ENCODE measurements at regions not wholly inside any gene's neighbourhood (a gene's known extent, or its start where the extent isn't known, plus 50 kb on each side); places are given as distances from the start of the nearest gene placed in this dataset.

DNA sequence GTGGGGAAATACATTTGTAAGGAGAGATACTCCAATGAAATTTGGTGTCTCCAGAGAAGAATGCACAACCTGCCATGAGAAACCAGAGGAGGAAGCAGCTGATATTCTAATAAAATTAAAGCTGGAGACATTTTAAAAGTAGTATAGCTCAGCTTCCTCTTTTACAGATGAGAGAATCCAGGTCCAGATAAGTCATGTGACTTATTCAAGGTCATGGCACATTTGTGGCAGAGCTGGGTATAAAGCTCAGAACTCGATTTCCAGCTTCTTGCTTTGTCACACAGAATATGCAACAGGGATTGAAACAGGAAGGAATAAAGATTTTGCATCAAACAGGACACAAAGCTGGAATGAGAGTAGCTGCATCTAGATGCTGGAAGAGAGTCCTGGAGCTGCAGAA, 174.8 kb downstream of the EMP1 start:
- Mint-ChIP-seq H3K27me3 (peaks cover 11 to 12% of the 10 kb centered on the region in 2 donors), H3K27ac (no peak overlapping the region), H3K36me3 (no peaks in the 10 kb centered on the region), H3K9me3 (no peaks in the 10 kb centered on the region), H3K4me3 (no peak overlapping the region), H3K4me1 (peaks cover 0 to 9% of the 10 kb centered on the region in 2 donors)
- ATAC-seq (replicated peaks), result no peak
- DNase-seq, result no peak

- H3K27ac Mint-ChIP-seq, result no peak overlapping the region
- H3K9me3 Mint-ChIP-seq, result no peaks in the 10 kb centered on the region
- ATAC-seq (replicated peaks) (no peak), DNase-seq (no peak)
- H3K4me3 Mint-ChIP-seq, result no peak overlapping the region
- no peaks in the 10 kb centered on the region for H3K36me3 Mint-ChIP-seq
- H3K27me3 Mint-ChIP-seq, result peaks cover 11 to 12% of the 10 kb centered on the region in 2 donors
- peaks cover 0 to 9% of the 10 kb centered on the region in 2 donors for H3K4me1 Mint-ChIP-seq
Measured at GRCh38 chr12:13369474-13370056, 173.0 kb downstream of the EMP1 start.

DNA sequence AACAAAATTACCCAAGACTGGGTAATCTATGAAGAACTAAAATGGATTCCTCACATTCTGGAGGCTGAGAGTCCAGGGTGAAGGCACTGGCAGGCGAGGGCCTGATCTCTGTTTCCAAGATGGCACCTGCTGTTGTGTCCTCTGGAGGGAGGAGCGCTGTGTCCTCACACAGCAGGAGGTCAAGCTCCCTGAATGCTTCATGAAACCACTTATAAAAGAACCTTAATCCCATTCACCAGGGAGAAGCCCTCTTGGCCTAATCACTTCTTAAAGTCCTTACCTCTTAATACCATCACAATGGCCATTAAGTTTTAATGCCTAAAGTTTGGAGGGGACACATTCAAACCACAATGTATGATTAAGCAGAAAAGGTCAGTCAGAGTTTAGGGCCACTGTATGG, 172.4 kb downstream of the EMP1 start:
- no peak overlapping the region for H3K4me3 Mint-ChIP-seq

DNA sequence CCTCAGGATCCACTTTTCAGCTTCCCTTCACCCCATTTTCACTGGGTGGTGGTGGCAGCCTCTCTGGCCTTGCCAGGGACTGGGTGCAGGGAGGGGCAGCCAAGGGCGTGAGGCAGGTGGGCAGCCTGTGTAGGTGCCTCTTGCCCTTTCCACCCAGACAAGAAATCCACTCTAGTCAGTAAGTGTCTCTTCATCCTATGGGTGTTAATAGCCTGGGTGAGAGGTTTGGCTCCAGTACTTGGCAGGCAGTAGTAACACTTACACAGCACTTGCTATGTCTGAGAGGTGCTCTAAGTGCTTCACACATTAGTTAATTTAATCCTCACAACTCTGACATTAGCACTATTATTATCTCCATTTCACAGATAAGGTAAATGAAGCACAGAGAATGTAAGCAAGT, 171.9 kb downstream of the EMP1 start:
- H3K9me3 Mint-ChIP-seq, result no peaks in the 10 kb centered on the region
- no peak for DNase-seq

More for the DNA sequence above, 172.4 kb downstream of the EMP1 start:
- Mint-ChIP-seq H3K9me3 (no peaks in the 10 kb centered on the region), H3K4me1 (peaks cover 0 to 9% of the 10 kb centered on the region in 2 donors), H3K27me3 (peaks cover 11 to 12% of the 10 kb centered on the region in 2 donors), H3K36me3 (no peaks in the 10 kb centered on the region), H3K27ac (no peak overlapping the region)
- no peak for ATAC-seq (replicated peaks)
- no peak for DNase-seq

DNA sequence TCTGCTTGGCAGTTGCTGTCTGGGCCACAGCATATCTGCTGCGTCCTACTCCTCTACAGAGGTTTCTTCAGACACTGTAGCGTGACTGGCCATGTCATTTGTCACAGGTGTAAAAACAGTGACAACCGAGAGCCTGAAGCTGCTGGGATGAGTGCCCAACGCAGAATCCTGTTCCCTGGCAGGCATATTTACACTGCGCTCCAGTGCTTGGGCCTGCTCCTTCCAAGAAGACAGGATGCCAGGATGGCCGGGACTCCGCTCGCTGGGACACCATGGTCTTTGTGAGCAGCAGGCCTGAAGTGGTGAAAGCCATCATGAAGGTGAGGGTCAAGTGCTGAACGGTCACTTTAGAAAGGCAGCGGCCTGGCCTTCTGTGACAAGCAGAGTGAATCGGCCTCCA, 171.4 kb downstream of the EMP1 start:
- no peaks in the 10 kb centered on the region for H3K36me3 Mint-ChIP-seq
- ATAC-seq (replicated peaks), result no peak
- peaks cover 11 to 12% of the 10 kb centered on the region in 2 donors for H3K27me3 Mint-ChIP-seq
- peaks cover 0 to 9% of the 10 kb centered on the region in 2 donors for H3K4me1 Mint-ChIP-seq
- no peak overlapping the region for H3K4me3 Mint-ChIP-seq
- H3K27ac Mint-ChIP-seq, result no peak overlapping the region
- no peaks in the 10 kb centered on the region for H3K9me3 Mint-ChIP-seq
- DNase-seq, result no peak

More for the DNA sequence above, 171.9 kb downstream of the EMP1 start:
- Mint-ChIP-seq H3K36me3 (no peaks in the 10 kb centered on the region), H3K27me3 (peaks cover 11 to 12% of the 10 kb centered on the region in 2 donors), H3K27ac (no peak overlapping the region), H3K4me3 (no peak overlapping the region), H3K4me1 (peaks cover 0 to 9% of the 10 kb centered on the region in 2 donors)
- no peak for ATAC-seq (replicated peaks)

GRCh38 chr12:13365748-13366366, 169.3 kb downstream of the EMP1 start:
- ATAC-seq (replicated peaks) (no peak), DNase-seq (no peak)
- Mint-ChIP-seq H3K4me1 (peaks cover under 1 to 4% of the 10 kb centered on the region in 2 donors), H3K4me3 (no peak overlapping the region), H3K27ac (no peak overlapping the region), H3K36me3 (no peaks in the 10 kb centered on the region), H3K27me3 (peaks cover 0 to 8% of the 10 kb centered on the region in 2 donors), H3K9me3 (no peaks in the 10 kb centered on the region)

- no peaks in the 10 kb centered on the region for H3K36me3 Mint-ChIP-seq
- ATAC-seq (replicated peaks) (peak; percentile 95 to 99), DNase-seq (peak; percentile 54)
- peaks cover 21 to 24% of the 10 kb centered on the region in 2 donors for H3K27me3 Mint-ChIP-seq
- H3K27ac Mint-ChIP-seq, result no peak overlapping the region
- no peak overlapping the region for H3K4me3 Mint-ChIP-seq
- H3K9me3 Mint-ChIP-seq, result no peaks in the 10 kb centered on the region
- H3K4me1 Mint-ChIP-seq, result peaks cover 0 to 4% of the 10 kb centered on the region in 2 donors
Measured at GRCh38 chr12:13362260-13362841, 165.8 kb downstream of the EMP1 start.

- peaks cover 0 to 4% of the 10 kb centered on the region in 2 donors for H3K4me1 Mint-ChIP-seq
- no peaks in the 10 kb centered on the region for H3K9me3 Mint-ChIP-seq
- H3K27me3 Mint-ChIP-seq, result peaks cover 24 to 26% of the 10 kb centered on the region in 2 donors
Measured at GRCh38 chr12:13359636-13360035, 163.1 kb downstream of the EMP1 start.

GRCh38 chr12:13358391-13358905, 161.9 kb downstream of the EMP1 start:
- Mint-ChIP-seq H3K4me3 (no peak overlapping the region), H3K9me3 (no peaks in the 10 kb centered on the region), H3K4me1 (peaks cover 0 to 4% of the 10 kb centered on the region in 2 donors), H3K27me3 (peaks cover 24 to 26% of the 10 kb centered on the region in 2 donors), H3K36me3 (no peaks in the 10 kb centered on the region), H3K27ac (no peak overlapping the region)
- no peak for ATAC-seq (replicated peaks)
- no peak for DNase-seq

More at GRCh38 chr12:13359636-13360035, 163.1 kb downstream of the EMP1 start:
- no peaks in the 10 kb centered on the region for H3K36me3 Mint-ChIP-seq
- H3K27ac Mint-ChIP-seq, result no peak overlapping the region
- no peak for ATAC-seq (replicated peaks)
- no peak overlapping the region for H3K4me3 Mint-ChIP-seq
- no peak for DNase-seq

DNA sequence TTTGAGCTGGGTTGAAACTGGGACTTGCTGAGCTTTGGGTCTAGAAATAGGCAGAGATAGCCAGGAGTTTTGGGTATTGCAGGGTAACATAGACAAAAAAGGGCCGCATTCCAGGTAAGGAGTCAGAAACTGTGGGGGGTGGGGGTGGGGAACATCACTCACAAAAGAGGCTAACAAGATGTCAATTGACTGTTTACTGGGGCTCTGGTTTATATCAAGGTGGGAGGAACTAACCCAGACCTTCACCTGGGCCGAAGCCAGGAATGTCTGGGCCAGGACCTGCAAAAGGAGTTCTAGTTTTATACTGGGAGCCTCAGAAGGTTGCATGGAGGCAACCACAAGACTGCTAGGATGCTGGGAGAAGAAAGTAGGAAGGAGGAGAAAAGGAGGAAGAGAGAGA, 154.4 kb downstream of the EMP1 start:
- ATAC-seq (replicated peaks) (no peak), DNase-seq (no peak)
- no peak overlapping the region for H3K27ac Mint-ChIP-seq
- peaks cover 0 to 2% of the 10 kb centered on the region in 2 donors for H3K4me1 Mint-ChIP-seq
- no peaks in the 10 kb centered on the region for H3K36me3 Mint-ChIP-seq
- H3K4me3 Mint-ChIP-seq, result no peak overlapping the region
- H3K27me3 Mint-ChIP-seq, result peaks cover 12 to 26% of the 10 kb centered on the region in 2 donors
- H3K9me3 Mint-ChIP-seq, result no peaks in the 10 kb centered on the region

DNA sequence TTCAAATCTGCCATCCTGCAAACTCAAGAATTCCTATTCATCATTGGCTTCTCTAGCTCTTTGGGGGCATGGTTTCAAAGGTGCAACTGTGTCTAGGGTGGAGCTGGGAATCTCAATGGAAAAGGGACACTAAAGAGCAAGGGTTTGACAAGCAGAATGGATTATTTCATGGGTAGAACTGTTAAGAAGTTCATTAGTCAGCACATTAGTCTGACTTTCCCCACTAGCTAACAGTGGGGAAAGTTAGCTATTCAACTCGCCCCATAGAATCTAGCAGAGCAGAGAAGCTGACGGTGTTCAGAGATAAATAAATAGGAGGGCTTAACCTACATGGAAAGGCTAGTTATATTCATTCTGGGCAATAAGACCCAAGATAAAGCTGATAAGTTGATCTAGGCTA, 153.9 kb downstream of the EMP1 start:
- Mint-ChIP-seq H3K9me3 (no peaks in the 10 kb centered on the region), H3K4me3 (no peak overlapping the region), H3K27ac (no peak overlapping the region), H3K27me3 (peaks cover 12 to 23% of the 10 kb centered on the region in 2 donors), H3K36me3 (no peaks in the 10 kb centered on the region), H3K4me1 (peaks cover 0 to 2% of the 10 kb centered on the region in 2 donors)
- DNase-seq (no peak), ATAC-seq (replicated peaks) (no peak)

DNA sequence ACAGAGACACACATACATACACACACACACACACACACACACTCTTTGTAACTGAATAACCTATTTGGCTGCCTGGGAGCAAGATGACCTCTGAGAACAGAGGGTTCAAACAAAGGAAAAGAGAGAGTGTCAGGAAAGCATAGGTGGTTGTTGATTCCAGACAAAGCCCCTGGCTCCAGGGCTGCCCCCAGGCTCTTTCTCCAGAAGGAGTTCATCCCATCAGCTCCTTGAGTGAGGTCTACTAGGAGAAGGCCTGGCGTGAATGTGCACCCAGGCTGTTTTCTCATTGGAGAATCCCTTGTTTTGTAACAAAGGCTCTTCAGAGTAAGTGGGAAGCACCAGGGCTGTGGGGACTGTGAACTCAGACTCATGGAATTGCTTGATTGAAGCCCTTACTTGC, 151.9 kb downstream of the EMP1 start:
- DNase-seq, result no peak
- H3K36me3 Mint-ChIP-seq, result no peaks in the 10 kb centered on the region
- H3K27me3 Mint-ChIP-seq, result peaks cover 17 to 26% of the 10 kb centered on the region in 2 donors
- no peak overlapping the region for H3K4me3 Mint-ChIP-seq
- ATAC-seq (replicated peaks), result no peak
- peaks cover 0 to 2% of the 10 kb centered on the region in 2 donors for H3K4me1 Mint-ChIP-seq
- H3K9me3 Mint-ChIP-seq, result no peaks in the 10 kb centered on the region
- H3K27ac Mint-ChIP-seq, result no peak overlapping the region

GRCh38 chr12:13347241-13348043, 150.9 kb downstream of the EMP1 start:
- Mint-ChIP-seq H3K4me1 (peaks cover 0 to 2% of the 10 kb centered on the region in 2 donors), H3K27me3 (peaks cover 18 to 26% of the 10 kb centered on the region in 2 donors), H3K36me3 (no peaks in the 10 kb centered on the region), H3K27ac (no peak overlapping the region), H3K4me3 (no peak overlapping the region), H3K9me3 (no peaks in the 10 kb centered on the region)
- DNase-seq, result no peak
- peak; percentile 52 to 69 for ATAC-seq (replicated peaks)

GRCh38 chr12:13345722-13346121, 149.2 kb downstream of the EMP1 start:
- DNase-seq (no peak), ATAC-seq (replicated peaks) (no peak)
- Mint-ChIP-seq H3K27me3 (peaks cover 28 to 32% of the 10 kb centered on the region in 2 donors), H3K9me3 (peaks cover 3 to 5% of the 10 kb centered on the region in 2 donors), H3K27ac (no peak overlapping the region), H3K36me3 (no peaks in the 10 kb centered on the region), H3K4me3 (no peak overlapping the region), H3K4me1 (peaks cover 0 to 2% of the 10 kb centered on the region in 2 donors)
